ENCODE measurements at regions not wholly inside any gene's neighbourhood (a gene's known extent, or its start where the extent isn't known, plus 50 kb on each side); places are given as distances from the start of the nearest gene placed in this dataset.
"Not testable (repeated sequence)": the region's sequence is repeated elsewhere in the genome, so short reads cannot be mapped to it uniquely, and the experiment has no call there.

GRCh38 chr4:77300996-77301395 is 144.0 kb downstream of the CCNG2 start:
- H3K4me3 ChIP-seq (ENCODE audit: low read depth in 1 of 2, low read length in 2 of 2); H3K36me3 ChIP-seq (ENCODE audit: control insufficient read depth in 1 of 2, insufficient read depth in 2 of 2, low read length in 2 of 2); H3K9ac ChIP-seq (ENCODE audit: low read depth in 1 of 2, low read length in 2 of 2); H3K4me1 ChIP-seq (ENCODE audit: control insufficient read depth in 1 of 2, insufficient read depth in 2 of 2, low read length in 2 of 2); H3K27ac ChIP-seq (ENCODE audit: low read depth, low read length); H3K9me3 ChIP-seq (ENCODE audit: control insufficient read depth in 1 of 2, low read length in 2 of 2); H3K27me3 ChIP-seq (ENCODE audit: control insufficient read depth in 1 of 2, insufficient read depth in 2 of 2, low read length in 2 of 2): not testable (repeated sequence)

GRCh38 chr4:77305766-77306165 is 148.8 kb downstream of the CCNG2 start:
- Histone ChIP-seq H3K27ac (ENCODE audit: low read depth, low read length) (no peak overlapping the region), H3K36me3 (ENCODE audit: control insufficient read depth in 1 of 2, insufficient read depth in 2 of 2, low read length in 2 of 2) (no peaks in the 10 kb centered on the region), H3K9me3 (ENCODE audit: control insufficient read depth in 1 of 2, low read length in 2 of 2) (peaks cover 0 to 4% of the 10 kb centered on the region in 2 donors), H3K4me3 (ENCODE audit: low read depth in 1 of 2, low read length in 2 of 2) (no peak overlapping the region), H3K27me3 (ENCODE audit: control insufficient read depth in 1 of 2, insufficient read depth in 2 of 2, low read length in 2 of 2) (peaks cover 0 to 3% of the 10 kb centered on the region in 2 donors), H3K4me1 (ENCODE audit: control insufficient read depth in 1 of 2, insufficient read depth in 2 of 2, low read length in 2 of 2) (no peaks in the 10 kb centered on the region), H3K9ac (ENCODE audit: low read depth in 1 of 2, low read length in 2 of 2) (no peak overlapping the region)

- no peaks in the 10 kb centered on the region for H3K4me1 ChIP-seq (ENCODE audit: control insufficient read depth in 1 of 2, insufficient read depth in 2 of 2, low read length in 2 of 2)
- H3K27ac ChIP-seq (ENCODE audit: low read depth, low read length) = no peak overlapping the region
- peaks cover 0 to 4% of the 10 kb centered on the region in 2 donors for H3K9me3 ChIP-seq (ENCODE audit: control insufficient read depth in 1 of 2, low read length in 2 of 2)
- H3K27me3 ChIP-seq (ENCODE audit: control insufficient read depth in 1 of 2, insufficient read depth in 2 of 2, low read length in 2 of 2) = peaks cover 0 to 3% of the 10 kb centered on the region in 2 donors
- no peak overlapping the region for H3K4me3 ChIP-seq (ENCODE audit: low read depth in 1 of 2, low read length in 2 of 2)
- no peak overlapping the region for H3K9ac ChIP-seq (ENCODE audit: low read depth in 1 of 2, low read length in 2 of 2)
- H3K36me3 ChIP-seq (ENCODE audit: control insufficient read depth in 1 of 2, insufficient read depth in 2 of 2, low read length in 2 of 2) = no peaks in the 10 kb centered on the region
These were observed 149.5 kb downstream of the CCNG2 start for GRCh38 chr4:77306496-77306895.

- peaks cover 0 to 3% of the 10 kb centered on the region in 2 donors for H3K27me3 ChIP-seq (ENCODE audit: control insufficient read depth in 1 of 2, insufficient read depth in 2 of 2, low read length in 2 of 2)
- H3K4me3 ChIP-seq (ENCODE audit: low read depth in 1 of 2, low read length in 2 of 2) = no peak overlapping the region
- peaks cover 0 to 4% of the 10 kb centered on the region in 2 donors for H3K9me3 ChIP-seq (ENCODE audit: control insufficient read depth in 1 of 2, low read length in 2 of 2)
- H3K27ac ChIP-seq (ENCODE audit: low read depth, low read length) = no peak overlapping the region
- H3K36me3 ChIP-seq (ENCODE audit: control insufficient read depth in 1 of 2, insufficient read depth in 2 of 2, low read length in 2 of 2) = no peaks in the 10 kb centered on the region
- no peak overlapping the region for H3K9ac ChIP-seq (ENCODE audit: low read depth in 1 of 2, low read length in 2 of 2)
- H3K4me1 ChIP-seq (ENCODE audit: control insufficient read depth in 1 of 2, insufficient read depth in 2 of 2, low read length in 2 of 2) = no peaks in the 10 kb centered on the region
These were observed 151.8 kb downstream of the CCNG2 start for GRCh38 chr4:77308843-77309242.

- no peak overlapping the region for H3K9ac ChIP-seq (ENCODE audit: low read depth in 1 of 2, low read length in 2 of 2)
- no peak overlapping the region for H3K4me3 ChIP-seq (ENCODE audit: low read depth in 1 of 2, low read length in 2 of 2)
- no peaks in the 10 kb centered on the region for H3K36me3 ChIP-seq (ENCODE audit: control insufficient read depth in 1 of 2, insufficient read depth in 2 of 2, low read length in 2 of 2)
- peaks cover 0 to 3% of the 10 kb centered on the region in 2 donors for H3K27me3 ChIP-seq (ENCODE audit: control insufficient read depth in 1 of 2, insufficient read depth in 2 of 2, low read length in 2 of 2)
- peaks cover 0 to 4% of the 10 kb centered on the region in 2 donors for H3K9me3 ChIP-seq (ENCODE audit: control insufficient read depth in 1 of 2, low read length in 2 of 2)
- H3K27ac ChIP-seq (ENCODE audit: low read depth, low read length) = no peak overlapping the region
- H3K4me1 ChIP-seq (ENCODE audit: control insufficient read depth in 1 of 2, insufficient read depth in 2 of 2, low read length in 2 of 2) = no peaks in the 10 kb centered on the region
These were observed 152.5 kb downstream of the CCNG2 start for GRCh38 chr4:77309496-77309895.

GRCh38 chr4:77310931-77311330 is 153.9 kb downstream of the CCNG2 start:
- H3K27me3 ChIP-seq (ENCODE audit: control insufficient read depth in 1 of 2, insufficient read depth in 2 of 2, low read length in 2 of 2) = peaks cover 0 to 3% of the 10 kb centered on the region in 2 donors
- H3K9ac ChIP-seq (ENCODE audit: low read depth in 1 of 2, low read length in 2 of 2) = no peak overlapping the region
- no peak overlapping the region for H3K27ac ChIP-seq (ENCODE audit: low read depth, low read length)
- H3K4me1 ChIP-seq (ENCODE audit: control insufficient read depth in 1 of 2, insufficient read depth in 2 of 2, low read length in 2 of 2) = no peaks in the 10 kb centered on the region
- peaks cover 0 to 4% of the 10 kb centered on the region in 2 donors for H3K9me3 ChIP-seq (ENCODE audit: control insufficient read depth in 1 of 2, low read length in 2 of 2)
- no peak overlapping the region for H3K4me3 ChIP-seq (ENCODE audit: low read depth in 1 of 2, low read length in 2 of 2)
- H3K36me3 ChIP-seq (ENCODE audit: control insufficient read depth in 1 of 2, insufficient read depth in 2 of 2, low read length in 2 of 2) = no peaks in the 10 kb centered on the region

GRCh38 chr4:77314697-77315096 is 157.7 kb downstream of the CCNG2 start:
- Histone ChIP-seq H3K4me3 (ENCODE audit: low read depth in 1 of 2, low read length in 2 of 2) (no peak overlapping the region), H3K36me3 (ENCODE audit: control insufficient read depth in 1 of 2, insufficient read depth in 2 of 2, low read length in 2 of 2) (no peaks in the 10 kb centered on the region), H3K9ac (ENCODE audit: low read depth in 1 of 2, low read length in 2 of 2) (no peak overlapping the region), H3K4me1 (ENCODE audit: control insufficient read depth in 1 of 2, insufficient read depth in 2 of 2, low read length in 2 of 2) (no peaks in the 10 kb centered on the region), H3K27ac (ENCODE audit: low read depth, low read length) (no peak overlapping the region), H3K27me3 (ENCODE audit: control insufficient read depth in 1 of 2, insufficient read depth in 2 of 2, low read length in 2 of 2) (no peaks in the 10 kb centered on the region), H3K9me3 (ENCODE audit: control insufficient read depth in 1 of 2, low read length in 2 of 2) (peaks cover 3 to 4% of the 10 kb centered on the region in 2 donors)

- Histone ChIP-seq H3K4me1 (ENCODE audit: control insufficient read depth in 1 of 2, insufficient read depth in 2 of 2, low read length in 2 of 2) (no peaks in the 10 kb centered on the region), H3K9ac (ENCODE audit: low read depth in 1 of 2, low read length in 2 of 2) (no peak overlapping the region)
These were observed 170.1 kb downstream of the CCNG2 start for GRCh38 chr4:77327151-77327550.

GRCh38 chr4:77332696-77333270 is 175.8 kb downstream of the CCNG2 start:
- H3K4me3 ChIP-seq (ENCODE audit: low read depth in 1 of 2, low read length in 2 of 2) = no peak overlapping the region

More at GRCh38 chr4:77327151-77327550, 170.1 kb downstream of the CCNG2 start:
- H3K27me3 ChIP-seq (ENCODE audit: control insufficient read depth in 1 of 2, insufficient read depth in 2 of 2, low read length in 2 of 2) = no peaks in the 10 kb centered on the region
- no peak overlapping the region for H3K27ac ChIP-seq (ENCODE audit: low read depth, low read length)
- no peaks in the 10 kb centered on the region for H3K36me3 ChIP-seq (ENCODE audit: control insufficient read depth in 1 of 2, insufficient read depth in 2 of 2, low read length in 2 of 2)
- H3K9me3 ChIP-seq (ENCODE audit: control insufficient read depth in 1 of 2, low read length in 2 of 2) = peaks cover 0 to 5% of the 10 kb centered on the region in 2 donors
- H3K4me3 ChIP-seq (ENCODE audit: low read depth in 1 of 2, low read length in 2 of 2) = no peak overlapping the region

GRCh38 chr4:77336411-77337142 is 179.6 kb downstream of the CCNG2 start:
- no peaks in the 10 kb centered on the region for H3K27me3 ChIP-seq (ENCODE audit: control insufficient read depth in 1 of 2, insufficient read depth in 2 of 2, low read length in 2 of 2)
- H3K36me3 ChIP-seq (ENCODE audit: control insufficient read depth in 1 of 2, insufficient read depth in 2 of 2, low read length in 2 of 2) = no peaks in the 10 kb centered on the region
- H3K9ac ChIP-seq (ENCODE audit: low read depth in 1 of 2, low read length in 2 of 2) = no peak overlapping the region
- H3K9me3 ChIP-seq (ENCODE audit: control insufficient read depth in 1 of 2, low read length in 2 of 2) = peaks cover 16 to 22% of the 10 kb centered on the region in 2 donors
- H3K4me1 ChIP-seq (ENCODE audit: control insufficient read depth in 1 of 2, insufficient read depth in 2 of 2, low read length in 2 of 2) = no peaks in the 10 kb centered on the region
- H3K4me3 ChIP-seq (ENCODE audit: low read depth in 1 of 2, low read length in 2 of 2) = no peak overlapping the region
- H3K27ac ChIP-seq (ENCODE audit: low read depth, low read length) = no peak overlapping the region

More at GRCh38 chr4:77332696-77333270, 175.8 kb downstream of the CCNG2 start:
- Histone ChIP-seq H3K9ac (ENCODE audit: low read depth in 1 of 2, low read length in 2 of 2) (no peak overlapping the region), H3K27me3 (ENCODE audit: control insufficient read depth in 1 of 2, insufficient read depth in 2 of 2, low read length in 2 of 2) (no peaks in the 10 kb centered on the region), H3K4me1 (ENCODE audit: control insufficient read depth in 1 of 2, insufficient read depth in 2 of 2, low read length in 2 of 2) (no peaks in the 10 kb centered on the region), H3K27ac (ENCODE audit: low read depth, low read length) (no peak overlapping the region), H3K36me3 (ENCODE audit: control insufficient read depth in 1 of 2, insufficient read depth in 2 of 2, low read length in 2 of 2) (no peaks in the 10 kb centered on the region), H3K9me3 (ENCODE audit: control insufficient read depth in 1 of 2, low read length in 2 of 2) (peaks cover 15 to 22% of the 10 kb centered on the region in 2 donors)

Measured in duodenal mucosa (tissue), 2 donors.